ENCODE measurements at regions not wholly inside any gene's neighbourhood (a gene's known extent, or its start where the extent isn't known, plus 50 kb on each side); places are given as distances from the start of the nearest gene placed in this dataset.

GRCh38 chr11:96948066-96948465 lies 558.3 kb downstream of the JRKL start (continued):
- no peak for TF ChIP-seq SMAD2 (IDR thresholded peaks at IDR 0.05; ENCODE audit: low read depth, low read length)
- TF ChIP-seq ZNF316 (IDR thresholded peaks at IDR 0.05), result peak; percentile 75
- TF ChIP-seq TEAD4 (IDR thresholded peaks at IDR 0.05; ENCODE audit: low read length), result no peak
- TF ChIP-seq TEAD4 (CRISPR knock-in tag; IDR thresholded peaks at IDR 0.05; ENCODE audit: borderline replicate concordance), result no peak
- TF ChIP-seq PYGO2 (tag; IDR thresholded peaks at IDR 0.05), result no peak
- no peak for TF ChIP-seq ZNF445 (CRISPR knock-in tag; IDR thresholded peaks at IDR 0.05; ENCODE audit: low read depth)
- TF ChIP-seq RNF2 (IDR thresholded peaks at IDR 0.05), result no peak

GRCh38 chr11:96949464-96949863 lies 559.7 kb downstream of the JRKL start:
- intact Hi-C loops (cut with micrococcal nuclease), result no loop called here
- Histone ChIP-seq H3K4me1 (replicated peaks in 1 of 2; ENCODE audit: control insufficient read depth in 2 of 2, insufficient read depth in 2 of 2, low read length in 2 of 2) (no peaks in the 10 kb centered on the region), H3K27me3 (ENCODE audit: control insufficient read depth in 2 of 2, insufficient read depth in 2 of 2, low read length in 2 of 2) (no peaks in the 10 kb centered on the region), H4K20me1 (replicated peaks; ENCODE audit: control insufficient read depth, insufficient read depth, low read length) (no peaks in the 10 kb centered on the region), H3K9me1 (ENCODE audit: control insufficient read depth, insufficient read depth, low read length) (no peaks in the 10 kb centered on the region), H2AFZ (ENCODE audit: low read depth, low read length) (no peak overlapping the region), H3K9ac (ENCODE audit: insufficient read depth in 1 of 2, low read depth in 2 of 2, low read length in 2 of 2) (no peak overlapping the region), H3K79me2 (ENCODE audit: control insufficient read depth, insufficient read depth, low read length) (no peaks in the 10 kb centered on the region), H3K4me2 (ENCODE audit: insufficient read depth, low read length) (no peak overlapping the region), H3K9me3 (replicated peaks; ENCODE audit: control insufficient read depth, insufficient read depth, low read depth, low read length) (no peaks in the 10 kb centered on the region), H3K27ac (ENCODE audit: extremely low read depth, low read depth, low read length) (no peak overlapping the region), H3K4me3 (no peak overlapping the region), H3K36me3 (ENCODE audit: control insufficient read depth, insufficient read depth, low read length) (no peaks in the 10 kb centered on the region)
- FAIRE-seq (no peak), DNase-seq (ENCODE audit: extremely low read depth in 1 of 4, low spot score in 3 of 4) (no peak), ATAC-seq (no peak)
- no peak for TF ChIP-seq KLF1 (tag; IDR thresholded peaks at IDR 0.05)
- TF ChIP-seq ZBTB43 (CRISPR knock-in tag; IDR thresholded peaks at IDR 0.05), result no peak
- TF ChIP-seq ETV5 (CRISPR knock-in tag; IDR thresholded peaks at IDR 0.05; ENCODE audit: low read depth), result no peak
- in situ Hi-C loops (cut with MboI), result no loop called here
- BruUV-seq (replicated peaks), result no TSS peak
- ChIA-PET CTCF (ENCODE audit: low intra/inter-chr PET ratio) (no interaction called here), POLR2A (no interaction called here)
- 0% methylated on average over 2 of the region's 2 CpGs for WGBS (ENCODE audit: insufficient coverage, low coverage, missing lambda C conversion rate)

All from K562 (cell line).